Mammary epithelial cell (primary cell): ENCODE measurements at regions not wholly inside any gene's neighbourhood (a gene's known extent, or its start where the extent isn't known, plus 50 kb on each side); places are given as distances from the start of the nearest gene placed in this dataset.

Experiments
- CTCF ChIP-seq, 2 donors: IDR thresholded peaks in 1 of 2; conservative IDR thresholded peaks in 1 of 2; 2 replicates each; pipeline ENCODE4 v1.5.1; 2011 to 2012; ENCODE audit warnings: inconsistent platforms in 2 of 2, low read length in 2 of 2, mild to moderate bottlenecking in 2 of 2, control low read depth in 1 of 2, low read depth in 1 of 2; ENCODE audit not compliant: insufficient read depth in 1 of 2; ENCODE audit errors: extremely low read depth in 1 of 2
- EZH2 ChIP-seq: IDR thresholded peaks from 2 replicates; pipeline ENCODE4 v1.6.1; 2012; ENCODE audit warnings: low read length, inconsistent platforms, borderline replicate concordance

GRCh38 chr19:29285187-29285687, 72.3 kb upstream of the UQCRFS1 start:
- TF ChIP-seq CTCF (conservative IDR thresholded peaks at IDR 0.05 in 1 of 2, IDR thresholded peaks at IDR 0.05 in 1 of 2; ENCODE audit: extremely low read depth in 1 of 2, insufficient read depth in 1 of 2, low read depth in 1 of 2, low read length in 2 of 2) = no peak
- no peak for TF ChIP-seq EZH2
